ENCODE measurements at regions not wholly inside any gene's neighbourhood (a gene's known extent, or its start where the extent isn't known, plus 50 kb on each side); places are given as distances from the start of the nearest gene placed in this dataset.

DNA sequence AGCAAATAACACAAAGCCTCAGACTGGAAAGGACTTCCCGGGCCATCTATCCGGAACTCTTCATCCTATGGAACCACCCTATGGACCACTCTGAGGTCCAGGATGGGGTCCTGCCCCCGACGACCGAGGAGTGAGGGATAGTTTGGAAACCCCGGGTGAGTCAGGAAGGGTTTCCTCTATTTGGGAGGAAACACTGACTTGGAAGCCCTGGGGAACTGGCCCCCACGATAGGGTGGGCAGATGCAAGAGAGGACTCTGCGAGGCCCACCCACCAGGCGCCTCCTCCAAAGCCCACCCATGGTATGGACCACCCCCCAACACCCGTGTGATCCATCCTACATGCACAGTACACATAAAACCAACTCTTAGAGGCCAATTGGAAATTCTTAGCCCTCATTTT, 69.4 kb downstream of the CPN2 start:
- Histone ChIP-seq H3K4me3 (ENCODE audit: low read depth in 1 of 2, low read length in 1 of 2) (no peak overlapping the region), H3K9me3 (no peaks in the 10 kb centered on the region), H3K27me3 (peaks cover 15% of the 10 kb centered on the region), H3K27ac (no peak overlapping the region), H3K36me3 (no peaks in the 10 kb centered on the region), H3K4me1 (ENCODE audit: control insufficient read depth in 1 of 2, insufficient read depth in 1 of 2, low read depth in 1 of 2, low read length in 1 of 2) (no peaks in the 10 kb centered on the region)
- TF ChIP-seq, protein P1, sequence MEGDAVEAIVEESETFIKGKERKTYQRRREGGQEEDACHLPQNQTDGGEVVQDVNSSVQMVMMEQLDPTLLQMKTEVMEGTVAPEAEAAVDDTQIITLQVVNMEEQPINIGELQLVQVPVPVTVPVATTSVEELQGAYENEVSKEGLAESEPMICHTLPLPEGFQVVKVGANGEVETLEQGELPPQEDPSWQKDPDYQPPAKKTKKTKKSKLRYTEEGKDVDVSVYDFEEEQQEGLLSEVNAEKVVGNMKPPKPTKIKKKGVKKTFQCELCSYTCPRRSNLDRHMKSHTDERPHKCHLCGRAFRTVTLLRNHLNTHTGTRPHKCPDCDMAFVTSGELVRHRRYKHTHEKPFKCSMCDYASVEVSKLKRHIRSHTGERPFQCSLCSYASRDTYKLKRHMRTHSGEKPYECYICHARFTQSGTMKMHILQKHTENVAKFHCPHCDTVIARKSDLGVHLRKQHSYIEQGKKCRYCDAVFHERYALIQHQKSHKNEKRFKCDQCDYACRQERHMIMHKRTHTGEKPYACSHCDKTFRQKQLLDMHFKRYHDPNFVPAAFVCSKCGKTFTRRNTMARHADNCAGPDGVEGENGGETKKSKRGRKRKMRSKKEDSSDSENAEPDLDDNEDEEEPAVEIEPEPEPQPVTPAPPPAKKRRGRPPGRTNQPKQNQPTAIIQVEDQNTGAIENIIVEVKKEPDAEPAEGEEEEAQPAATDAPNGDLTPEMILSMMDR (IDR thresholded peaks at IDR 0.05), result no peak

DNA sequence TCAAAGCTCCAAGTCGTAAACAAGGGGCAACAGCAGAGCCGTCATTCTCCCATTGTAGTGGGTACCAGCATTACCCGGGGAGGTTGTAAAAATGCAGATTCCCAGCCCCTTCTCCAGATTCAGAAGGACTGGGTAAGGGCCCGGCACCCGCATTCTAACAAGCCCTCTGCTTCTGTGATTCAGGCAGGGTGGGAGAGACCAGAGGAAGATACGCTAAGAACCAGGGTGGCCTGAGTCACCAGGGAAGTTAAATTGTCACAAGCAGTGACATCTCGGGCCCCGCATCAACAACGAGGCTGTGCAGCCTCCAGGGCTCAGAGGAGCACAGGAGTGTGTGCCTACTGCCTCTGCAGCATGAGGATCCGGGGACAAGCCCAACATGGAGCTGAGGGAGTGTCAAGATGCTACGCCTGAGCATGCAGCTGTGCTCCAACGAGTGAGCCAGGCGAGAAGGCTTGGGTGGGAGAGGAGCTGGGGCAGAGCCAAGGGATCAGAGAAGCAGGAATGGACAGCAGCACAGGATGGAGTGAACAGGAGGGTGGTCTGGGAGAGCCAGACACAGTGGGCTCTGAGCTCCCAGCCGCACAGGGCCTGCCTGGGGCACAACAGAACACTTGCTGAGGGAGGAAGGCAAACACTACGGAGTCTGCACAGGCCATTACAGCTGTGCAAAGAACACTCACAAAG, 68.5 kb downstream of the CPN2 start:
- Histone ChIP-seq H3K27me3 (peaks cover 21% of the 10 kb centered on the region), H3K4me3 (ENCODE audit: low read depth in 1 of 2, low read length in 1 of 2) (no peak overlapping the region), H3K27ac (no peak overlapping the region), H3K9me3 (no peaks in the 10 kb centered on the region), H3K36me3 (no peaks in the 10 kb centered on the region), H3K4me1 (ENCODE audit: control insufficient read depth in 1 of 2, insufficient read depth in 1 of 2, low read depth in 1 of 2, low read length in 1 of 2) (no peaks in the 10 kb centered on the region)
- TF ChIP-seq, protein P1 (IDR thresholded peaks at IDR 0.05), result no peak

DNA sequence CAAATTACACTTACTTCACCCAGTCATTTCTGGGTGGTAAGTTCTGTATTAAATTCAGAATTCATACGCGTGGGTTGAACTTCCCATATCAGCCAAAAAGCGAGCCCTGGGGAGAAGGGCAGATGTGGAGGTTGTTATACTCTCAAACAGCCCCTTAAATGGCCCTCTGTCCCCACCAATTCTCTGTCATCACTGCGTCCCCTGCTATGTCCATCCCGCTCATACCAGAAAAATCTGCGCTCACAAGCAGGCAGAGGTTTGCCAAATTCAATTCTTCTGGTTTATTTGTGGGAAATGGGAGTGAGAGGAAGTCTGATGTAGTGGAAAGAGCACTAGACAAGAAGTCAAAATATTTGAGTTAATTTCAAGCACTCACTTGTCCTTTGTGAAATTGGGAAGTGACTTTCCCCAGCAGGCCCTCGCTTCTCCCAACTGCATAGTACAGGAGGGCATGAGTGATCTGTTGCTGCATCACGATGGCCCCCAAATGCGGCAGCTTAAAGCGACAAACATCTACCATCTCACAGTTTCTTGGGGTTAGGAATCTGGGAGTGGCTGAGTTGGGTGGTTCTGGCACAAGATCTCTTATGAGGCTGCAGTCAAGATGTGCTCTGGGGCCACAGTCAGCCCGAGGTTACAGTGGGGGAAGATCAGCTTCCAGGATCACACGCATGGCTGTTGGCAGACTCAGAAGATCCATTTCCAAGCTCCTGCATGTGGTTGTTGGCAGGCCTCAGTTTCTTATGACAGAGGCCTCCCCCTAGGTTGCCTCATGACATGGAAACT, 67.7 kb downstream of the CPN2 start:
- no peaks in the 10 kb centered on the region for H3K4me1 ChIP-seq (ENCODE audit: control insufficient read depth in 1 of 2, insufficient read depth in 1 of 2, low read depth in 1 of 2, low read length in 1 of 2)
- H3K4me3 ChIP-seq (ENCODE audit: low read depth in 1 of 2, low read length in 1 of 2), result no peak overlapping the region
- peaks cover 29% of the 10 kb centered on the region for H3K27me3 ChIP-seq
- no peaks in the 10 kb centered on the region for H3K36me3 ChIP-seq
- no peaks in the 10 kb centered on the region for H3K9me3 ChIP-seq
- TF ChIP-seq, protein P1 (IDR thresholded peaks at IDR 0.05), result no peak
- H3K27ac ChIP-seq, result no peak overlapping the region

DNA sequence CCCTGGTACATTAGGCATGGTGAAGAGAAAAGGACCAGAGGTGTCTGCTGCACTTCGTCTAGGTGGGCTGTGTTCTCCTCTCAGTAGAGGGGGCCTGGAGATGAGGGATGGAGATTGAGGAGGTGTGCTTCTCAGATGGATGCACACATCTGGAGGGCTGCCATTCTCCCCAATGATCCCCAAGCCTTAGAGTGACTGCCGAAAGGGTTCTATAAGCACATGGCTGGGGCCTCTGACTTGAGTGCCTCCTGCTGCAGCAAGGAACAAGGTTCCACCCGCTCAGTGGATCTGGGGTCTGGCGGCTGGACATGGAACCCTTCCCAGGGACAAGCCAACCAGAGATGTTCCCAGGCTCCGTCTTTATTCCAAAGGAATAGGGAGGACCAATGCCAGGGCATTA, 66.8 kb downstream of the CPN2 start:
- no peak overlapping the region for H3K27ac ChIP-seq
- no peaks in the 10 kb centered on the region for H3K36me3 ChIP-seq
- H3K4me3 ChIP-seq (ENCODE audit: low read depth in 1 of 2, low read length in 1 of 2), result no peak overlapping the region
- TF ChIP-seq, protein P1 (IDR thresholded peaks at IDR 0.05), result no peak
- no peaks in the 10 kb centered on the region for H3K4me1 ChIP-seq (ENCODE audit: control insufficient read depth in 1 of 2, insufficient read depth in 1 of 2, low read depth in 1 of 2, low read length in 1 of 2)
- H3K9me3 ChIP-seq, result no peaks in the 10 kb centered on the region
- H3K27me3 ChIP-seq, result peaks cover 38% of the 10 kb centered on the region

DNA sequence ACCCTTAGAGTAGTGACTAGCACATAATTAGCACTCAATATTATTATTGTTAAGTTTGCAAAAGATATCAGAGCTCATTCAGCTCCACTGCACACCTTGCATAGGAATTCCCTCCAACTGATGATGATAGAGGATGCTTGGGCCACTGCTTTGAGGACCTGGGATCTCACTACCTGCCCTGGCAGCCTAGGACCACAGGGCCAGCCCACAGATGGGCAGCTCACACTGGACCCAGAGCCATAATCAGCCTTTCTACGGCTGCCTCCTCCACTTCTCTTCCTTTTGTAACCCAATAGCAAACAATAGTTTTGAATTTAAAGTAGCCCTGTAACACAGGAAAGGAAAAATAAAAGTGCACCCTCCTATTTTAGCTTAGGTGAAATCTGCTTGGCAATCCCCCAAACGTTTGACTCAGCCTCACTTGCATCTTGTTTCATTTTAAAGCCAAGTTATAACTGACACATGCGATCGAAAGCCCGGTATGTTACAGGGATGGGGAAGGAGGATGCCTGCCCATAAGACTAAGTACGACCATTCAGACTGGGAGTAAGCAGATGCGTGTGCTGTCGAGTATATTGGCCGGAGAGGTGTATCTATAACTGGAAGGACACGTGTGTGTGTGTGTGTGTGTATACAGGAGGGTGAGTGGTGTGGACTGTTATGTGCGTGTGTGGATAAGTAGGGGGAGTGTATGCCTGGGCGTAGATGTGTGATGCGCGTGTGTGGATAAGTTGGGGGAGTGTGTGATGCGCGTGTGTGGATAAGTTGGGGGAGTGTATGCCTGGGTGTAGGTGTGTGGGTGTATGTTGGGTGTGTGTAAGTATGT, 65.9 kb downstream of the CPN2 start:
- peaks cover 38% of the 10 kb centered on the region for H3K27me3 ChIP-seq
- H3K9me3 ChIP-seq, result no peaks in the 10 kb centered on the region
- no peaks in the 10 kb centered on the region for H3K36me3 ChIP-seq
- TF ChIP-seq, protein P1 (IDR thresholded peaks at IDR 0.05), result no peak
- H3K4me1 ChIP-seq (ENCODE audit: control insufficient read depth in 1 of 2, insufficient read depth in 1 of 2, low read depth in 1 of 2, low read length in 1 of 2), result no peaks in the 10 kb centered on the region
- no peak overlapping the region for H3K27ac ChIP-seq
- H3K4me3 ChIP-seq (ENCODE audit: low read depth in 1 of 2, low read length in 1 of 2), result no peak overlapping the region

All from neutrophil (primary cell).